NB4 (cell line): ENCODE measurements at regions not wholly inside any gene's neighbourhood (a gene's known extent, or its start where the extent isn't known, plus 50 kb on each side); places are given as distances from the start of the nearest gene placed in this dataset.

Experiments used
- DNase-seq: peaks from one replicate; pipeline ENCODE4 v3.0.0; 2010; ENCODE audit warnings: low read depth
- H3K4me3 ChIP-seq: one replicate; pipeline ENCODE4 v1.5.1; 2011; ENCODE audit warnings: mild to moderate bottlenecking, low read depth, low read length, moderate library complexity
- MYC ChIP-seq: IDR thresholded peaks from 2 replicates; pipeline ENCODE4 v1.6.1; 2011; ENCODE audit warnings: low read depth, low read length
- POLR2A ChIP-seq: IDR thresholded peaks from 2 replicates; pipeline ENCODE4 v1.6.1; 2011; ENCODE audit warnings: mild to moderate bottlenecking; ENCODE audit not compliant: insufficient read length; ENCODE audit errors: extremely low read depth
- TF ChIP-seq, protein P1 (sequence below): IDR thresholded peaks from one replicate; pipeline ENCODE4 v1.5.1; 2012; ENCODE audit warnings: low read depth, low read length
- TF ChIP-seq, protein P2 (sequence below): IDR thresholded peaks from 2 replicates; pipeline ENCODE4 v1.6.1; 2011; ENCODE audit warnings: low read depth, low read length

DNA sequence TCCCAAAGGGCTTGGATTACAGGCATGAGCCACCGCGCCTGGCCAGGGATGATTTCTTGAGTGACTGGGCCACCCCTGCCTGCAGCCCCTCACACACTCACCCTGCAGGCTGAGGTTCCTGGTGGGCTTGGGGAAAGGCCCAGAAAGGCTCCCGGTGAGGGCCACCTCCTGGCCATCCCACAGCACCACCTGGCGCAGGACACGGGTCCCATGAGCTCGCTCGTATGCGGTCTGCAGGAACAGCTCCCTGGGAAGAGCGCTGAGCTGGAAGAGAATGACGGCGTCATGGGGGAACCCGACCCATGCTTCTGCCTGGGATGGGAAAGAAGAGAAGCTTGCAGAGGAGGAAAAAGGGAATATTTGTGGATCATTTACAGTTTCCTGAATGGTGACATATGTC lies 59.3 kb downstream of the RMI2 start:
- TF ChIP-seq, protein P1, sequence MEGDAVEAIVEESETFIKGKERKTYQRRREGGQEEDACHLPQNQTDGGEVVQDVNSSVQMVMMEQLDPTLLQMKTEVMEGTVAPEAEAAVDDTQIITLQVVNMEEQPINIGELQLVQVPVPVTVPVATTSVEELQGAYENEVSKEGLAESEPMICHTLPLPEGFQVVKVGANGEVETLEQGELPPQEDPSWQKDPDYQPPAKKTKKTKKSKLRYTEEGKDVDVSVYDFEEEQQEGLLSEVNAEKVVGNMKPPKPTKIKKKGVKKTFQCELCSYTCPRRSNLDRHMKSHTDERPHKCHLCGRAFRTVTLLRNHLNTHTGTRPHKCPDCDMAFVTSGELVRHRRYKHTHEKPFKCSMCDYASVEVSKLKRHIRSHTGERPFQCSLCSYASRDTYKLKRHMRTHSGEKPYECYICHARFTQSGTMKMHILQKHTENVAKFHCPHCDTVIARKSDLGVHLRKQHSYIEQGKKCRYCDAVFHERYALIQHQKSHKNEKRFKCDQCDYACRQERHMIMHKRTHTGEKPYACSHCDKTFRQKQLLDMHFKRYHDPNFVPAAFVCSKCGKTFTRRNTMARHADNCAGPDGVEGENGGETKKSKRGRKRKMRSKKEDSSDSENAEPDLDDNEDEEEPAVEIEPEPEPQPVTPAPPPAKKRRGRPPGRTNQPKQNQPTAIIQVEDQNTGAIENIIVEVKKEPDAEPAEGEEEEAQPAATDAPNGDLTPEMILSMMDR = no peak
- TF ChIP-seq POLR2A (no peak), MYC (no peak)
- TF ChIP-seq, protein P2, sequence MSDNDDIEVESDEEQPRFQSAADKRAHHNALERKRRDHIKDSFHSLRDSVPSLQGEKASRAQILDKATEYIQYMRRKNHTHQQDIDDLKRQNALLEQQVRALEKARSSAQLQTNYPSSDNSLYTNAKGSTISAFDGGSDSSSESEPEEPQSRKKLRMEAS = no peak
- H3K4me3 ChIP-seq = no peak overlapping the region
- no peak for DNase-seq

DNA sequence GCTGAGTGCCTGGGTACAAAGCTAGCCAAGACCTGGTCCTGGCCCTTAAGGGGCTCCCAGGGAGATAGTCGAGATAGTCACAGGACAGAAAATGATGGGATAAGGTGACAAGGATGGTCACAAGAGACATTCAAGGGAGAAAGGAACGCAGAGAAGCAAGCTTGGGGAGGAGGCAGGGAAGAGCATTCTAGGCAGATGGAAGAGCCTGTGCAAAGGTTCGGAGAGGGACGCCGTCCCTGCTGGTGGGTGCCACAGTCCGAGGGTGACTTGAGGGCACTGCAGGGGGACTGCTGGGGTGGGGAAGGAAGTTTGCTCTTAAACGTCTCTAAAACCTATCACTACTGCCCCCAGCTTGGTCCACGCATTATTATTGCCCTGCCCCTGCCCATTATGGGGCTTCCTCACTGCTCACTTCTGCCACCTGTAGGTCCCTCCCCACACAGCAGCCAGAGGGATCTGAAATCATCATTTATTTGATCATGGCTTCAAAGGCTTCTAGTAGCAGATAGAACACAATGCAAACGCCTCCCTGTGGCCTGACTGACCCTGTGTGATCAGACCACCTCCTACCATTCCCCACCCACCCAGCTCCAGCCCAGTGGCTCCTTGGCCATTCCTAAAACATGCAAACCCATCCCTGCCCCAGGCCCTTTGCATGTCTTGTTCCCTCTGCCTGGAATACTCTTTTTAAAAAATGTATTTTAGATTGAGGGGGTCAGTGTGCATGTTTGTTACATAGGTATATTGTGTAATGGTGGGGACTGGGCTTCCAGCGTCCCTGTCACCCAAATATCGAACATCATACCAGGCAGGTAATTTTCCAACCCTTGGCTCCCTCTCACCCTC lies 60.3 kb downstream of the RMI2 start:
- peak; percentile 67 for DNase-seq
- H3K4me3 ChIP-seq = no peak overlapping the region
- TF ChIP-seq, protein P2 = no peak
- TF ChIP-seq, protein P1 = peak; percentile 93
- TF ChIP-seq MYC (peak; percentile 13; the same call in 1 of the 2 replicates), POLR2A (no peak)

DNA sequence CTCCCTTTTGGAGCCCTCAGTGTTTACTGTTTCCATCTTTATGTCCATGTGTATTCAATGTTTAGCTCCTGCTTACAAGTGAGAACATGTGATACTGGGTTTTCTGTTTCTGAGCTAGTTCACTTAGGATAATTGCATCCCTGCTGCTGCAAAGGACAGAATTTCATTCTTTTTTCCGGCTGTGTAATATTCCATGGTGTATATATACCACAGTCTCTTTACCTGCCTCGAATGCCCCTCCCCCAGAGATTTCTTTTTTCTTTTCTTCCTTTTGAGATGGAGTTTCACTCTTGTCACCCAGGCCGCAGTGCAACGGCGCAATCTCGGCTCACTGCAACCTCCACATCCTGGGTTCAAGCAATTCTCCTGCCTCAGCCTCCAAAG lies 60.9 kb downstream of the RMI2 start:
- DNase-seq = no peak
- no peak overlapping the region for H3K4me3 ChIP-seq
- TF ChIP-seq POLR2A (no peak), MYC (no peak)
- TF ChIP-seq, protein P1 = no peak
- TF ChIP-seq, protein P2 = no peak

DNA sequence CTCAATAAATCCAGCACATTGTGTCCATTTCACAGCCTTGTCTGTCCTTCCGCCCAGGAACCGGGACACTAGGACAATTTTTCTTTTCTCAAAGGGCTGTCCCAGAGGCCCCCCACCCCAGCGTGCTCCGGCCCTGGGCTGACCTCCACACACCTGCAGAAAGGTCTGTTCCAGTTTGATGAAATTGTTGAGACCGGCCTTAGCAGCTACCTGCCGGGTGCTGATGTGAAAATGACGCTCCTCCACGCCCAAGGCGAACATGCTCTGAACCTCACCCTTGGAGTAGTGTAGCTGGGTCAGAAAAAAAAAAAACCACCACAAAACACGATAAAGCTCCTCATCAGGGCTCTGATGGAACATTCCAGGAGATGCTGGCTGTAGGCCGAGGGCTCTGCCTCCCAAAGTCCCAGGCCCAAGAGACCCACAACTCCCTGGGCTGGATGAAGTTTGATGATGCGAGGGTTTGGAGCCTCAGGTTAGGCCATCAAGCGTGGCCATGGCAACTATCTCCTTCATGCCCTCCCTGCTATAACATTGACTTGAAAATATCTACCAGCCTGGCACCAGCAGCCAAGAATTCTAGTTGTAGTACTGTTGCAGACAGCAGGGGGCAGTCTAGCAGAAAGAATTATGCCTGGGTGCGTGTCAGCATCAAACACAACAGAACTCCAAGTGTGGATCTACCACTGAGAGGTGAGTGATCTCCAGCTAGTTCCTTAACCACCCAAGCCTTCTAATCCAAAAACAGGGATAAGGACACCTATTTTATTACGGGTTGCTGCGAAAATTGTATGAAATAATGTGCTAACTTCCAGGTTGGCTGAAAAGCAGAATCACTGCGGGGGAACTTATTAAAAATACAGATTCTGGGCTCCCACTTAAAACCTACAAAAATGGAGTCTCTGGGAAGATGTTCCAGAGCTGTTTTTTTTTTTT lies 62.1 kb downstream of the RMI2 start:
- TF ChIP-seq, protein P1 = peak; percentile 56
- TF ChIP-seq, protein P2 = peak; percentile 19; the same call in 1 of the 2 replicates
- no peak for TF ChIP-seq POLR2A
- TF ChIP-seq MYC = peak; percentile 40; the same call in 1 of the 2 replicates
- peak; percentile 78 for DNase-seq
- H3K4me3 ChIP-seq = no peak overlapping the region

DNA sequence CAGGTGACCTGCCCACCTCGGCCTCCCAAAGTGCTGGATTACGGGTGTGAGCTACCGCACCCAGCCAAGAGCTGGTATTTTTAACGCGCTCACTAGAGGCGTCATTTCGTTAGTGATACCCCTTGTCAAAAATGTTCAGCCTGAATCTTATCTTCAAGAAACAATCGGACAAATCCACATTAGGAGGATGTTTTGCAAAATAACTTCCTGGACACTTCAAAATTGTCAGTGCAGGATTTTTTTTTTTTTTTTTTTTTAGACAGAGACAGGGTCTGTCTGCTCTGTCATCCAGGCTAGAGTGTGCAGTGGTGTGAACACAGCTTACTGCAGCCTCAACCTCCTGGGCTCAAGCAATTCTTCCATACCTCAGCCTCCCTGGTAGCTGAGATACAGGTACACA lies 63.0 kb downstream of the RMI2 start:
- TF ChIP-seq MYC (no peak), POLR2A (no peak)
- TF ChIP-seq, protein P1 = no peak
- TF ChIP-seq, protein P2 = no peak
- H3K4me3 ChIP-seq = no peak overlapping the region
- DNase-seq = no peak
